ENCODE measurements at regions not wholly inside any gene's neighbourhood (a gene's known extent, or its start where the extent isn't known, plus 50 kb on each side); places are given as distances from the start of the nearest gene placed in this dataset.

DNA sequence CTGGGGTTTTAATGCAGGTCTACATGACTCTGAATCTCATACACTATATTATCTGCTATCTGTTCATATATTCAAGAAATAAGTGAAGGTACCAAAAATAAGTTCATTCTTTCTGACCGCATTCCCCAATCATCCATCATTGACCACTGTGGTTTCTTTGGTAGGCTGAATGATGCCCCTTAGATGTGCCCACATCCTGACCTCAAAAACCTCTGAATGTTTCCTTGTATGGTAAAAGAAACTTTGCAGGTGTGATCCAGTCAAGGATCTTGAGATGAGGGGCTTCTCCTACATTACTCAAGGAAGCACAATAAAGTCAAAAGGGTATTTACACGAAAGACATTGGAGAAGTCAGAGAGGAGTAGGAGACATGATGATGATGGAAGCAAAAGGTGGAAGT lies 60.6 kb upstream of the LRRC8B start:
- no peak for DNase-seq (ENCODE audit: low read depth in 1 of 2, low spot score in 1 of 2)
- no peak overlapping the region for H3K4me3 ChIP-seq
- H3K27me3 ChIP-seq = no peaks in the 10 kb centered on the region
- H3K9me3 ChIP-seq (ENCODE audit: low read depth) = no peaks in the 10 kb centered on the region
- H3K27ac ChIP-seq = no peak overlapping the region
- TF ChIP-seq, protein P1, sequence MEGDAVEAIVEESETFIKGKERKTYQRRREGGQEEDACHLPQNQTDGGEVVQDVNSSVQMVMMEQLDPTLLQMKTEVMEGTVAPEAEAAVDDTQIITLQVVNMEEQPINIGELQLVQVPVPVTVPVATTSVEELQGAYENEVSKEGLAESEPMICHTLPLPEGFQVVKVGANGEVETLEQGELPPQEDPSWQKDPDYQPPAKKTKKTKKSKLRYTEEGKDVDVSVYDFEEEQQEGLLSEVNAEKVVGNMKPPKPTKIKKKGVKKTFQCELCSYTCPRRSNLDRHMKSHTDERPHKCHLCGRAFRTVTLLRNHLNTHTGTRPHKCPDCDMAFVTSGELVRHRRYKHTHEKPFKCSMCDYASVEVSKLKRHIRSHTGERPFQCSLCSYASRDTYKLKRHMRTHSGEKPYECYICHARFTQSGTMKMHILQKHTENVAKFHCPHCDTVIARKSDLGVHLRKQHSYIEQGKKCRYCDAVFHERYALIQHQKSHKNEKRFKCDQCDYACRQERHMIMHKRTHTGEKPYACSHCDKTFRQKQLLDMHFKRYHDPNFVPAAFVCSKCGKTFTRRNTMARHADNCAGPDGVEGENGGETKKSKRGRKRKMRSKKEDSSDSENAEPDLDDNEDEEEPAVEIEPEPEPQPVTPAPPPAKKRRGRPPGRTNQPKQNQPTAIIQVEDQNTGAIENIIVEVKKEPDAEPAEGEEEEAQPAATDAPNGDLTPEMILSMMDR (IDR thresholded peaks at IDR 0.05; ENCODE audit: low read depth, low read length) = no peak
- no peaks in the 10 kb centered on the region for H3K36me3 ChIP-seq
- no peaks in the 10 kb centered on the region for H3K4me1 ChIP-seq (ENCODE audit: low read depth)

DNA sequence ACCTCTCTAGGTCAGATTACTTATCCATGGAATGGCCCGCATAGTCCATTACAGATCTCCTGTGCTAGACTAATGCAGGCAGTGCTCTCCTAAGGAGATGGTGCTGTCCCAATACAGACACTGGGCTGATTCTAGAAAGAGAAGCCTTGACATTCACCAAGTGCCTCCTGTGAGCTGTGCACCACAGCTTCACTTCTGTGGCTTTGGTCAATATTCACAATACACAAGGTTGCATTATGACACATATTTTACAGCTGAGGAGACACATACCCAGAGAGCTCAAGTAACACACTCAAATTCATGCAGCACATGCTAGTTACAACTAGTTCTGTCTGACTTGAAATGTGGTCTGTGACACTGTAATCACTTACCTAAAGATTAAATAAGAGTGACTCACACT lies 59.4 kb upstream of the LRRC8B start:
- Histone ChIP-seq H3K4me3 (no peak overlapping the region), H3K9me3 (ENCODE audit: low read depth) (no peaks in the 10 kb centered on the region), H3K36me3 (no peaks in the 10 kb centered on the region), H3K4me1 (ENCODE audit: low read depth) (no peaks in the 10 kb centered on the region), H3K27ac (no peak overlapping the region), H3K27me3 (no peaks in the 10 kb centered on the region)
- DNase-seq (ENCODE audit: low read depth in 1 of 2, low spot score in 1 of 2) = no peak
- TF ChIP-seq, protein P1 (IDR thresholded peaks at IDR 0.05; ENCODE audit: low read depth, low read length) = no peak

DNA sequence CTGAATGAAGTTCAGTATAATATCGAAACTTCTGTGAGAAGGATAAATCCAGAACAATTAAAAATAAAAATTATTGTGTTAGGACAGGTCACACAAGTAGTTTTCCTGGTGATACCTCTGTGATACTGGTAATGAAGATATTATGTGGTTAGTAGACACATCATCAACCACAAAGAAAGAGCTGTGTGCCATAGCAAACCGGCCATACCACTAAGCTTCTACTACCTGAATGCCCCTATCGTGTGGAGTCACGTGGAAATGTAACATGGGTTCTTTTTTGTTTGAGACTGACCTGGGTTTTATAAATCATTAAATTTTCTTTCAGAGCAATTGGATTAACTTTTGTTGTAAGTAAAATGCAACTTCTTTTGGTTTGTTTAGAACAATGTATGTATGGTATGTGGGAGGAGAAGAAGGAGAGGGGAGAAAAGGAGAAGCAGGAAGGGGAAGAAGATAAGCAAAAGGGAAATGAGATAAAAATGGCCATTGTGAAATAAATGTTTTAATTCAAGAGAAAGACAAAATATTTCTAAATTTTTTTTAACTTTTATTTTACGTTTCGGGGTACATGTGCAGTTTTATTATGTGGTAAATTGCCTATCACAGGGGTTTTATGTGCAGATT lies 58.2 kb upstream of the LRRC8B start:
- no peaks in the 10 kb centered on the region for H3K36me3 ChIP-seq
- no peaks in the 10 kb centered on the region for H3K27me3 ChIP-seq
- TF ChIP-seq, protein P1 (IDR thresholded peaks at IDR 0.05; ENCODE audit: low read depth, low read length) = no peak
- H3K4me3 ChIP-seq = no peak overlapping the region
- H3K27ac ChIP-seq = no peak overlapping the region
- peak in 1 of 2 donors; percentile 25 for DNase-seq (ENCODE audit: low read depth in 1 of 2, low spot score in 1 of 2)
- no peaks in the 10 kb centered on the region for H3K9me3 ChIP-seq (ENCODE audit: low read depth)
- H3K4me1 ChIP-seq (ENCODE audit: low read depth) = no peaks in the 10 kb centered on the region

DNA sequence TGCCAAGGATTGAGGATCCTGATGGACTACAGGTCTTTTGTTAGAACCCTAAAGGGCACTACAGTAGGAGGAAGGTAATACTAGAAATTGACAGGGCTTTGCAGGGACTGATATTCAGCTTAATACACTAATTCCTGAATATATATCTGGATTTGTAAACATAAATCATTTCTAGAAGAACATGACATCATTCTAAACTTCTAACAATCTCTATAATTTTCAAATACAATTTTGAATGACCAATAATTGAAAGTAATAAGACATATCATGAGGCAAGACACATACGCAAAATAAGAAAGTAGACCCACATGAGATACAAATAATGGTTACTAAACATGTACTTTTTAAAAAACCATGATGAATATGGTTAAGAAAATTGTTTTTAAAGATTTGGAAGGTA lies 52.4 kb upstream of the LRRC8B start:
- H3K4me1 ChIP-seq (ENCODE audit: low read depth) = no peaks in the 10 kb centered on the region
- H3K27me3 ChIP-seq = no peaks in the 10 kb centered on the region
- no peaks in the 10 kb centered on the region for H3K36me3 ChIP-seq
- no peak overlapping the region for H3K4me3 ChIP-seq
- no peak for DNase-seq (ENCODE audit: low read depth in 1 of 2, low spot score in 1 of 2)
- H3K27ac ChIP-seq = no peak overlapping the region
- H3K9me3 ChIP-seq (ENCODE audit: low read depth) = no peaks in the 10 kb centered on the region
- TF ChIP-seq, protein P1 (IDR thresholded peaks at IDR 0.05; ENCODE audit: low read depth, low read length) = no peak

DNA sequence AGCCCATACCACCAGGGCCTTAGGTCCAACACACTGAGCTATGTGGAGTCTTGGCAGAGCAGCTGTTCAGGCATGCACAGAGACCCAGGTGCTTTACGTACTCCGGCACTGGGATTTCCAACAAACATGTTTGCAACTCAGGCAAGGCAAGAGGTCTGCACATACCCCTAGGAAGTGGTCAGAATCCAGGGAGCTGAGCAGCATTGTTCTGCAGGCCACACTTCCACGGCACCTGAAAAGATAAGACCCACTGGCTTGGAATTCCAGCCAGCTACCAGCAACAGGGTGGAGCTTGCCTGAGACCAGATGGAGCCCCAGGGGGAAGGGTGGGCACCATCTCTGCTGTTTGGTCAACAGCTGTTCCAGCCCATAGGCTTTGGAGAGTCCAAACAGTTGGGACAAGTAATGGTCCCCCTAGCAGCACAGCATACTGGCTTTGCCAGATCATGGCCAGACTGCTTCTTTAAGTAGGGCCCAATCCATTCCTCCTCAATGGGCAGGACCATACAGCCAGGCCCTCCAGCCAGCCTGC lies 51.7 kb upstream of the LRRC8B start:
- H3K27ac ChIP-seq = no peak overlapping the region
- no peaks in the 10 kb centered on the region for H3K4me1 ChIP-seq (ENCODE audit: low read depth)
- no peak overlapping the region for H3K4me3 ChIP-seq
- H3K36me3 ChIP-seq = no peaks in the 10 kb centered on the region
- H3K9me3 ChIP-seq (ENCODE audit: low read depth) = no peaks in the 10 kb centered on the region
- no peaks in the 10 kb centered on the region for H3K27me3 ChIP-seq
- TF ChIP-seq, protein P1 (IDR thresholded peaks at IDR 0.05; ENCODE audit: low read depth, low read length) = no peak
- DNase-seq (ENCODE audit: low read depth in 1 of 2, low spot score in 1 of 2) = no peak

Data from cardiac muscle cell (in vitro differentiated cells and primary cell).